ENCODE measurements at regions not wholly inside any gene's neighbourhood (a gene's known extent, or its start where the extent isn't known, plus 50 kb on each side); places are given as distances from the start of the nearest gene placed in this dataset.

GRCh38 chr3:18064586-18064985 is 322.2 kb upstream of the TBC1D5 start:
- no peak for TF ChIP-seq CTCF (conservative IDR thresholded peaks at IDR 0.05; ENCODE audit: control insufficient read depth, insufficient read depth, low read depth, low read length)
- no peak overlapping the region for H3K4me3 ChIP-seq (ENCODE audit: control insufficient read depth, low read depth, low read length)
- DNase-seq (ENCODE audit: low read depth), result no peak

- no peak for TF ChIP-seq CTCF (conservative IDR thresholded peaks at IDR 0.05; ENCODE audit: control insufficient read depth, insufficient read depth, low read depth, low read length)
- no peak overlapping the region for H3K4me3 ChIP-seq (ENCODE audit: control insufficient read depth, low read depth, low read length)
- peak; percentile 74 for DNase-seq (ENCODE audit: low read depth)
Measured at GRCh38 chr3:18062657-18063025, 320.2 kb upstream of the TBC1D5 start.

GRCh38 chr3:18061737-18062656 is 319.6 kb upstream of the TBC1D5 start:
- no peak for TF ChIP-seq CTCF (conservative IDR thresholded peaks at IDR 0.05; ENCODE audit: control insufficient read depth, insufficient read depth, low read depth, low read length)
- peak; percentile 85 for DNase-seq (ENCODE audit: low read depth)
- H3K4me3 ChIP-seq (ENCODE audit: control insufficient read depth, low read depth, low read length), result no peak overlapping the region

GRCh38 chr3:18058666-18059065 is 316.2 kb upstream of the TBC1D5 start:
- no peak for TF ChIP-seq CTCF (conservative IDR thresholded peaks at IDR 0.05; ENCODE audit: control insufficient read depth, insufficient read depth, low read depth, low read length)
- H3K4me3 ChIP-seq (ENCODE audit: control insufficient read depth, low read depth, low read length), result no peak overlapping the region
- DNase-seq (ENCODE audit: low read depth), result no peak

- H3K4me3 ChIP-seq (ENCODE audit: control insufficient read depth, low read depth, low read length), result no peak overlapping the region
- DNase-seq (ENCODE audit: low read depth), result no peak
- no peak for TF ChIP-seq CTCF (conservative IDR thresholded peaks at IDR 0.05; ENCODE audit: control insufficient read depth, insufficient read depth, low read depth, low read length)
Measured at GRCh38 chr3:18057471-18058091, 315.1 kb upstream of the TBC1D5 start.

GRCh38 chr3:18054625-18055024 is 312.2 kb upstream of the TBC1D5 start:
- DNase-seq (ENCODE audit: low read depth), result no peak

More at GRCh38 chr3:18054625-18055024, 312.2 kb upstream of the TBC1D5 start:
- no peak overlapping the region for H3K4me3 ChIP-seq (ENCODE audit: control insufficient read depth, low read depth, low read length)
- TF ChIP-seq CTCF (conservative IDR thresholded peaks at IDR 0.05; ENCODE audit: control insufficient read depth, insufficient read depth, low read depth, low read length), result no peak

All from fibroblast of mammary gland (primary cell).